ENCODE measurements at regions not wholly inside any gene's neighbourhood (a gene's known extent, or its start where the extent isn't known, plus 50 kb on each side); places are given as distances from the start of the nearest gene placed in this dataset.

- no peak overlapping the region for H3K4me3 ChIP-seq
- no peak overlapping the region for H3K27ac ChIP-seq
These were observed 305.1 kb downstream of the CTTN start for GRCh38 chr11:70703141-70704064.

GRCh38 chr11:70705097-70705496 is 306.8 kb downstream of the CTTN start:
- Histone ChIP-seq H3K27ac (no peak overlapping the region), H3K4me3 (no peak overlapping the region)

GRCh38 chr11:70705930-70706329 is 307.6 kb downstream of the CTTN start:
- Histone ChIP-seq H3K4me3 (no peak overlapping the region), H3K27ac (no peak overlapping the region)

- no peak overlapping the region for H3K4me3 ChIP-seq
- H3K27ac ChIP-seq = no peak overlapping the region
These were observed 309.5 kb downstream of the CTTN start for GRCh38 chr11:70707821-70708220.

GRCh38 chr11:70709596-70709995 is 311.3 kb downstream of the CTTN start:
- no peak overlapping the region for H3K4me3 ChIP-seq
- H3K27ac ChIP-seq = no peak overlapping the region

- no peak overlapping the region for H3K27ac ChIP-seq
- H3K4me3 ChIP-seq = no peak overlapping the region
These were observed 311.9 kb downstream of the CTTN start for GRCh38 chr11:70710192-70710591.

- Histone ChIP-seq H3K4me3 (no peak overlapping the region), H3K27ac (no peak overlapping the region)
These were observed 312.3 kb downstream of the CTTN start for GRCh38 chr11:70710601-70711000.

GRCh38 chr11:70711095-70711910 is 313.0 kb downstream of the CTTN start:
- no peak overlapping the region for H3K27ac ChIP-seq
- no peak overlapping the region for H3K4me3 ChIP-seq

- Histone ChIP-seq H3K4me3 (no peak overlapping the region), H3K27ac (no peak overlapping the region)
These were observed 313.5 kb downstream of the CTTN start for GRCh38 chr11:70711911-70712185.

GRCh38 chr11:70712471-70712870 is 314.1 kb downstream of the CTTN start:
- H3K4me3 ChIP-seq = no peak overlapping the region

GRCh38 chr11:70713086-70713835 is 314.9 kb downstream of the CTTN start:
- H3K4me3 ChIP-seq = no peak overlapping the region
- H3K27ac ChIP-seq = no peak overlapping the region

More at GRCh38 chr11:70712471-70712870, 314.1 kb downstream of the CTTN start:
- no peak overlapping the region for H3K27ac ChIP-seq

- Histone ChIP-seq H3K4me3 (no peak overlapping the region), H3K27ac (no peak overlapping the region)
These were observed 315.8 kb downstream of the CTTN start for GRCh38 chr11:70713988-70714665.

- H3K27ac ChIP-seq = no peak overlapping the region
These were observed 317.0 kb downstream of the CTTN start for GRCh38 chr11:70715166-70715951.

GRCh38 chr11:70716216-70716615 is 317.9 kb downstream of the CTTN start:
- H3K27ac ChIP-seq = no peak overlapping the region
- no peak overlapping the region for H3K4me3 ChIP-seq

More at GRCh38 chr11:70715166-70715951, 317.0 kb downstream of the CTTN start:
- no peak overlapping the region for H3K4me3 ChIP-seq

GRCh38 chr11:70716986-70717775 is 318.9 kb downstream of the CTTN start:
- H3K4me3 ChIP-seq = no peak overlapping the region
- no peak overlapping the region for H3K27ac ChIP-seq

- no peak overlapping the region for H3K27ac ChIP-seq
- H3K4me3 ChIP-seq = no peak overlapping the region
These were observed 319.7 kb downstream of the CTTN start for GRCh38 chr11:70717936-70718595.

- Histone ChIP-seq H3K4me3 (no peak overlapping the region), H3K27ac (no peak overlapping the region)
These were observed 321.2 kb downstream of the CTTN start for GRCh38 chr11:70719516-70719915.

GRCh38 chr11:70720281-70720680 is 322.0 kb downstream of the CTTN start:
- H3K27ac ChIP-seq = no peak overlapping the region
- H3K4me3 ChIP-seq = no peak overlapping the region
